VCaP (cell line): ENCODE measurements at regions not wholly inside any gene's neighbourhood (a gene's known extent, or its start where the extent isn't known, plus 50 kb on each side); places are given as distances from the start of the nearest gene placed in this dataset.
"Not testable (repeated sequence)": the region's sequence is repeated elsewhere in the genome, so short reads cannot be mapped to it uniquely, and the experiment has no call there.

Source experiments
- H3K27ac ChIP-seq: fragments of 450-650 bp; 2 replicates; pipeline ENCODE4 v1.5.1; 2017
- TF ChIP-seq, protein P1 (sequence below): fragments of 450-650 bp; conservative IDR thresholded peaks from 2 replicates; pipeline ENCODE4 v1.5.1; 2017; ENCODE audit warnings: mild to moderate bottlenecking, moderate library complexity

DNA sequence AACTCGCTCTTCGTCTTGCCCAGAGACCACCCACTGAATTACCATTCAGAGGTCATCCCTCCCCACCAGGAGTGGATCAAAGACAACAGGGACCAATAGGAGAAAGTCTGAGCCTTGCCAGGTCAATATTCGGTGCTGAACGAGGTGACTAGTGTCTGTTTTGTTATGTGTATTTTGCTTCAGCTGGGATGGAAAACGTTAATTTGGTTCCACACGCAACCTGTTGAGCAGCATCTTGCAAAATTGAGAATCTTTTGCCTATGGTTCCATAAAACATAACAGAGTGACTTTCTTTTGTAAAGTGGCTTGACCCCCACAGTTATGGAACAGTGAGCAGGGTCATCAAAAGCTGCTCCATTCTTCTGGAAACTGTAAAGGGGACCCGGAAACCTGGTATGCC, 168.4 kb downstream of the MSX2 start:
- TF ChIP-seq, protein P1, sequence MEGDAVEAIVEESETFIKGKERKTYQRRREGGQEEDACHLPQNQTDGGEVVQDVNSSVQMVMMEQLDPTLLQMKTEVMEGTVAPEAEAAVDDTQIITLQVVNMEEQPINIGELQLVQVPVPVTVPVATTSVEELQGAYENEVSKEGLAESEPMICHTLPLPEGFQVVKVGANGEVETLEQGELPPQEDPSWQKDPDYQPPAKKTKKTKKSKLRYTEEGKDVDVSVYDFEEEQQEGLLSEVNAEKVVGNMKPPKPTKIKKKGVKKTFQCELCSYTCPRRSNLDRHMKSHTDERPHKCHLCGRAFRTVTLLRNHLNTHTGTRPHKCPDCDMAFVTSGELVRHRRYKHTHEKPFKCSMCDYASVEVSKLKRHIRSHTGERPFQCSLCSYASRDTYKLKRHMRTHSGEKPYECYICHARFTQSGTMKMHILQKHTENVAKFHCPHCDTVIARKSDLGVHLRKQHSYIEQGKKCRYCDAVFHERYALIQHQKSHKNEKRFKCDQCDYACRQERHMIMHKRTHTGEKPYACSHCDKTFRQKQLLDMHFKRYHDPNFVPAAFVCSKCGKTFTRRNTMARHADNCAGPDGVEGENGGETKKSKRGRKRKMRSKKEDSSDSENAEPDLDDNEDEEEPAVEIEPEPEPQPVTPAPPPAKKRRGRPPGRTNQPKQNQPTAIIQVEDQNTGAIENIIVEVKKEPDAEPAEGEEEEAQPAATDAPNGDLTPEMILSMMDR: no peak
- no peak overlapping the region for H3K27ac ChIP-seq

DNA sequence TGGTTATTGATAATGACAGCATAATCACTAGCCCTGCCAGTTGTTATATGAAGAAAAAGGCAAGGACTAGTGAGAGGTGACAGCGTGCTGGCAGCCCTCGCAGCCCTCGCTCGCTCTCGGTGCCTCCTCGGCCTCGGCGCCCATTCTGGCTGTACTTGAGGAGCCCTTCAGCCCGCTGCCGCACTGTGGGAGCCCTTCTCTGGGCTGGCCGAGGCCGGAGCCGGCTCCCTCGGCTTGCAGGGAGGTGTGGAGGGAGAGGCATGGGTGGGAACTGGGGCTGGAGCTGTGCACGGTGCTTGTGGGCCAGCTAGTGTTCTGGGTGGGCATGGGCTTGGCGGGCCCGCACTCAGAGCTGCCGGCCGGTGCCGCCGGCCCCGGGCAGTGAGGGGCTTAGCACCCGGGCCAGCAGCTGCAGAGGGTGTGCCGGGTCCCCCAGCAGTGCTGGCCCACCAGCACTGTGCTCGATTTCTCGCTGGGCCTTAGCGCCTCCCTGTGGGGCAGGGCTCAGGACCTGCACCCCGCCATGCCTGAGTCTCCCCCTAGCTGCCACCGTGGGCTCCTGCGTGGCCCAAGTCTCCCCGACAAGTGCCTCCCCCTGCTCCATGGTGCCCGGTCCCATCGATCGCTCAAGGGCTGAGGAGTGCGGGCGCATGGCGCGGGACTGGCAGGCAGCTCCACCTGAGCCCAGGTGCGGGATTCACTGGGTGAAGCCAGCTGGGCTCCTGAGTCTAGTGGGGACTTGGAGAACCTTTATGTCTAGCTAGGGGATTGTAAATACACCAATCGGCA, 156.2 kb downstream of the MSX2 start:
- not testable (repeated sequence) for H3K27ac ChIP-seq

DNA sequence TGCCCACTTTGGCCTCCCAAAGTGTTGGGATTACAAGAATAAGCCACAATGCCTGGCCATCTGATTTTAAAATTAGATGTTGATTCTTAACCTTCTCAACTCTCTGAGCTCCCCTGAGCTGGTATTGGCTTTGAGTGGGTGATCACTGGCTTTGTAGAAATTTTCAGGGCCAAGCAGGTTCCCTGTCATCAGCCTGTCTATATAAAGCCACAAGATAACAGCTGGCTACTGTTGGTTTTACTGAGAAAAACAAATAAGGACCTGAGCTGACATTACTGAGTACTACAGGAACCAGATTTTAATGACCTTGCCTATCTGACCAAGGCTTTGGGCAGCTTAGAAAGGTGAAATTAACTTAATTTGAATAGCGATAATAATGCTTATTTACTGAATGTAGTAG, 153.6 kb downstream of the MSX2 start:
- TF ChIP-seq, protein P1: no peak
- H3K27ac ChIP-seq: no peak overlapping the region

DNA sequence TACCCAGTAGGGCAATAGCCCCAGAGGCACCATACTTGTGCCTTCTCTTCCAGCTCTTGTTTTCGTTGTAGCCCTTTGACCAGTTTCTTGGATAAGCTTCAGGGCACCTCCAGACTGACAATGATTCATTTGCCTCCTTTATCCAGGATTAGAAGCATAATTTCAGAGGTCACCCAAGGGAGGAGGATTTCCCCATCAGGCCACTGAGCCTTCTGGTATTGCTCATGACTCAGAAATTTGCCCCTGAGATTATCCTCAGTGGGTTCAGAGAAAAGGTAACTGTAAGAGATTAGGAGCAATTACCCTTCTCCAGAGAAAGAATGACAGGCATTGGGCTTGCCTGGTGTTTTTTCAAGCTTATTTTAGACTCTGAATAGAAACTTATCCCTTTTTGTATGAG, 147.9 kb downstream of the MSX2 start:
- no peak overlapping the region for H3K27ac ChIP-seq
- TF ChIP-seq, protein P1: no peak

DNA sequence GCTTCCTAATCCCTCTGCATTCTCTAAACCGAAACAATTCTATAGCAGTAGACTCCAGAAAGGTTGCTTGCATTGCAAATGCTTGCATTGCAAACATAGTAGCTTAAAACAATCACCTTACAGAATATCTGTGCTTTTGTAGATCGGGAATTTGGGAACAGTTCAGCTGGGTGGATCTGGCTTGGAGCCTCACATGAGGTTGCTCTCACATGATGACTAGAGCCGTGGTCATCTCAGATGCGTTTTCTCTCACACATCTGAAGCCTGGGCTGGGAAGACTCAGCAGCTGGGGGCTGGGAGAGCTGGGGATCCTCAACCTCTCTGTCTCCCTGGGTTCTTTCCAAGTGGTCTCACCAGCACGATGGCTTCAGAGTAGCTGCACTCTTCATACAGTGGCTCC, 127.8 kb downstream of the MSX2 start:
- TF ChIP-seq, protein P1: no peak
- no peak overlapping the region for H3K27ac ChIP-seq

DNA sequence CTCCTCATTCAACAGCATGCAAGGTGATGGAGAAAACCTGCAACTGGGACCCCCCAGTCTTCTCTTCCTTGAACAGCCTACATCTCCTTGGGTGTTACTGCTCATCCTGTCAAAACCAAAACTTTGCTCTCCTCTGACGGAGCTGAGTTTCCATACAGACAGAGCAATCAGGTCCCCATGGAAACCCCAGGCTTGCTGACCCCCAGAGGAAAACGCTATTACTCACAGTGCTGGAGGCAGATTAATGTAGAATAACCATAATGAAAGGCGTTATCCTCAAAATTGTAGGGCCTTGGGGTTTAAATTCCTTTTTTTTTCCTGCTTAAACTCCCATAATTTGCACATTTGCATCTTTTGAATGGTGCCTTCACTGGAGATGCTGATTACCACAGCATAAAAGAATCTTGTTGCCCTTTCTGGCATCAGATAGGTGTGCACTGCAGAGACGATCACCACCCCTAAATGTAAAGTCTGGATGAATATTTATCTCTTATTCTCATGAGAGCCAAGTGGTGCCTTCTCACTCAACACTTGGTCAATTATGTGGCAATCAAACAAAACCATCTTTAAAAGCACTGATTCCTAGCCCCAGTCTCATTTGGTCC, 126.3 kb downstream of the MSX2 start:
- TF ChIP-seq, protein P1: no peak
- H3K27ac ChIP-seq: no peak overlapping the region

DNA sequence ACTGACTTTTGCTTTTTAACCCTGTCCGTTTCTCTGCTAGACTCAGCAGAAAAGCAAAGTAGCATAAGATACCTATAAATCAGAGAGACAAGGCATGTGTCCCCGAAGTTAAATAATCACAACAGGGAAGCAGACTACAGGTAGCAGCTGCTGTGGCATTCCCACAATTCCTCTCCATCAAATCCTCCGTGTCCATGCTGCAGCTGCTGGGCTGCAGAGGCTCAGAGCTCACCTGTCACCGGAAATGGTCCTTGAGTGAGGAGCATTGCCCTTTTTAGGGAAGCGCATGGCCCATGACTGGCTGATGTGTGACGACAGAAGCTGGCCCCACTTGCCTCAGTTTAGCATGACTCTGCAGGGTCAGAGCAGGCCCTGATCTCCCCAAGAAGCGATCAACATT, 125.0 kb downstream of the MSX2 start:
- H3K27ac ChIP-seq: no peak overlapping the region
- TF ChIP-seq, protein P1: no peak

DNA sequence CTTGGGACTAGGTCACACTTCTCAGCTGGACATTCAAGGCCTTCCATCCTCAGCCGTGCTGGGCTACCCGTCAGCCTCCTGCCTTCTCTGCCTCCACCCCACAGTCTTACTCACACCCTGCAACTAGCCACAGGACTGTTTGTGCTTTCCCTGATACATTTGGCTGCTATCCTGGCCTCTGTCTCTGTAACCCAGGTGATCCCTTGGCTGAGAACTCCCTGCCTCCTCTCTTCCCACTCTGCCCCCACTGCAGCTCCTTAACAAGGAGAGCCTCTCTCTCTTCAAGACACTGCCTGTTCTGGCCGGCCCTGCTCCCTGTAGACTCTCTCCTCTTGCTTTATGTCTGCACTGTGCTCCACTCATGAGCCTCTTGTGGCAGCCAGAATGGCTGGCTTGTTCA, 120.6 kb downstream of the MSX2 start:
- no peak overlapping the region for H3K27ac ChIP-seq
- TF ChIP-seq, protein P1: no peak
